NCI-H2029 (cell line): ENCODE measurements at regions not wholly inside any gene's neighbourhood (a gene's known extent, or its start where the extent isn't known, plus 50 kb on each side); places are given as distances from the start of the nearest gene placed in this dataset.

Source experiments
- DNase-seq: peaks from one replicate; lab custom pipeline; 2025; lab: John Stamatoyannopoulos, UW

- no peak for DNase-seq
Measured at GRCh38 chr14:95442016-95442632, 74.3 kb downstream of the SYNE3 start.

DNA sequence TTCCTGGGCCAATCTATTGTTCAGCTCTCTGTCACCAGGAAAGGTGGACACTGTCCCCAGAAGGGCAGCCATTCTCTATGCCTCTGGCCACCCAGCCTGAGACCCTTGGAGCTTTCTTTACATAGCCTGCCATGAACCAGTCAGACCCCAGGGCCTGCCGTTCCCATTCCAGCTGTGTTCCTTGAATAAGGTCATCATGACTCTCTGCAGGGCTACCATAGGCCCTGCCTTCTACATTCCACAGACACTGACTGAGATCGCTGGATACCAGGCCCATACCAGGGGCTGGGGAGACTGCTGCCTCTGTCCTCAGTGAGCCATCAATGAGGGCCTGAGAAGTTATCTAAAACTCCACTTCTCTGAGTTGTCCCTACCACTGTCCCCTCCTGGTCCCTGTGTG, 75.5 kb downstream of the SYNE3 start:
- no peak for DNase-seq

- DNase-seq = no peak
Measured at GRCh38 chr14:95440496-95440895, 76.0 kb downstream of the SYNE3 start.

DNA sequence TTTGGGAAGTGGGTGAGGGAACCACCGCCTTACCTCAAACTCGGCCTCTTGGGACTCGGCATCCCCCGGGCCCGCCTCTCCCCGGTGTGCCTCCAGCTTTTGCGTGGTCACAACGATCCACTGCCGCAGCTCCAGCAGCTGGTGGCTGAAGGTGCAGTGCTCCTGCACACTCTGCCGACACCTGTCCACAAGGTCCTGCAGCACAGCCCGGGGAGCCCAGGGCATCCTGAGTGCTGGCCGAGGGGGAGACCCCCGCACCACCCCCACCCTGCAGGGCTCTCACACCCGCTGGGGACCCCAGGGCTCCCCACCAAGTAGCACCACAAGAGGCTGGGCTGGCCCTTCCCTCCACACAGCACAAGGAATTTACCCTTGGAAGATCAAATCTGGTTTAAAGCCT, 76.6 kb downstream of the SYNE3 start:
- no peak for DNase-seq

GRCh38 chr14:95437715-95438114, 78.7 kb downstream of the SYNE3 start:
- no peak for DNase-seq

GRCh38 chr14:95436354-95436753, 80.1 kb downstream of the SYNE3 start:
- no peak for DNase-seq

GRCh38 chr14:95434121-95434520, 82.3 kb downstream of the SYNE3 start:
- no peak for DNase-seq

DNA sequence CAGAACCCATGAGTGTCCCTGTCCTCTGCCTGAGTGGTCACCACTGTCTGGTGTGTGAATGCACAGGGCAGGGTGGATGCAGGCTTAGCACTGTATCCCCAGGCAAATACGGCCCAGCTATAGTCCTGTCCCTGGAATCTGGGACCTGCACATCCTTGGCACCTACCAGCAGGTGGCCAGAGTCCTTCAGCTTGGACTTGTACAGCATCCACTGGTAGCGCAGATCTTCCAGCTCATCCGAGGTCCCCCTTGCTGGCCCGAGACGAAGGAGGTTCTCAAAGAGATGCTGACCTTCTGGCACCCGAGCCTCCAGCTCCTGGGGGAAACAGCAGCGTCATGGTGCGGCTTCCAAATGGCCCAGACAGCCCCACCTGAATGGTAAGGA, 83.4 kb downstream of the SYNE3 start:
- no peak for DNase-seq

DNA sequence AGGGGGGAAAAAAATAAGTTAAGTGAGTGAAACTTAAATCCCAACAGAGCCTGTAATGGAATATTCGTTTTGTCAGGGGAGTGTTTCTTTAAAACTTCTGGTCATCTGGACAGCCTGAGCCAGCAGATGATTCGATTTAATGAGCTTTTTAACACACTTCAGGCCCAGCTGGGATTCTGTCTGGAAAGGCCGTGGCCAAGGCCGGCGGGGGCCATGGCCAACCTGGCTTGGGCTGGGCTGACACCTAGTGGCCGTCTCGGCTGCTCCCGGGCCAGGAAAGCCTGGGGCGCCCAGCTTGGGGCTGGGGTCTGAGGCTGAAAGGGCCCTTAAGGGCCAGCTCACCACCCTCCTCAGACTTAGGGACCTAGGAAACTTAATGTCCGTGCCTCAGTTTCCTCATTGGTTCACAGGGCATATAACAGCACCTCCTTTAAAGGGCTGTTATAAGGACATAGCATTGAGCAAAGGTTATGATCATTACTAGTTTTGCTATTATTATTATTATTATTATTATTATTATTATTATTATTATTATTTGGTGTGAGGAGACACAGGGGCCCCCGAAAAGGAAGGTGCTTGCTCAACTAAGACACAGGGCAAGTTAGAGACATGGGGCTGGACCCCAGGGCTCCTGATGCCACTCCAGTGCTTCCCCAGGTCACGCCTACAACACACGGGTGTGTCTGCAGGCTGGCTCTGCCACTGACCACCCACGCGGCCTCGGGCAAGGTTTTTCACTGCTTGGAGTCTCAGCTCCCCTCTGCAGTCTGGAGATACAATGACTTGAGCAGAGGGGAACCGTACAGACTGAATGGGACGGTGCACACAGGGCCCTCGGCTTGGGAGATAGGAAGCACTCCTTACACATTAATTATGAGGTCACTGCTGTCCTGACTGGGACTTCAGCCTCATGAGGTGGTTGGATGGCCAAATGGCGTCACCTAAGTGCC, 84.0 kb downstream of the SYNE3 start:
- no peak for DNase-seq

DNA sequence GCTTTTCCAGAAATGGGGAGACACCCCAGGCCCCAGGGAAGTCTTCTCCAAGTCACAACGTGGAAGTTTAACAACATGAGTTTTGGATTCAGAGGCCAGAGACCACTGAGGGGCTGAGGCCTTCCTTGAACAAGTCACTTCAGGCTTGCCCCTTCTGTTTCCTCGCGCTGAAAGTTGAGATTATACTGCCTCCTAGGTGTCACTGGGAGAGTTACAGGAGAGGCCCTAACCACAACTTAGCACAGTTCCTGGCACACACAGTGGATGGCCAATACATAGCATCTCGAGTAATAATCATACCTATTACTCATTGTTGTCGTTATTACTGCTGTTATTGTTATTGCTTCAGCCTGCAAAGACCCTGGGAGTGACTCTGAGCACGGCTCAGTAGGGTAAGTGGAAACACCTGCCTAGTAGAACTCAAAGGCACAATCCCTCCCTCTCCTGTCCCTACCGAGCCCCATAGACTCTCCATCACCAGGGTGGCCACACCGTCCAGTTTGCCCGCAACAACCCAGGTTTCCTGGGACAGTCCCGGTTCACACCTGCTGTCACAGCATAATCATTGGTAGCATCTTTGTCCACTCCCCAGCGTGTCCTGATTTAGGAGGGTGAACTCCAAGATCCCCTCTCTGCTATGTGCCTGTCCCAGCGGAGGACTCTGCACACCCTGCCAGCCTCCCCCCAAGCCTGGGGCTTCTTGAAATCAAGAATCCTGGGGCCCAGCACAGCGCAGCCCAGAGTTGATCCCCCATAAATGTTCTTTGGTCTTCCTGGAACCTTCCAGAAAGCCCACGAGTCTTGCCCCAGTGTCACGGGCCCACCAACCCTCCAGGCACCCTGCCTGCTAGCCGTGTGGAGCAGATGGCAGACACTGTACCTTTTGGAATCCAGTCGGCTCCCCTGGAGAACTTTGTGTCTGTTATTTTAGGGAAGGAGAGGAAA, 85.0 kb downstream of the SYNE3 start:
- DNase-seq = no peak

DNA sequence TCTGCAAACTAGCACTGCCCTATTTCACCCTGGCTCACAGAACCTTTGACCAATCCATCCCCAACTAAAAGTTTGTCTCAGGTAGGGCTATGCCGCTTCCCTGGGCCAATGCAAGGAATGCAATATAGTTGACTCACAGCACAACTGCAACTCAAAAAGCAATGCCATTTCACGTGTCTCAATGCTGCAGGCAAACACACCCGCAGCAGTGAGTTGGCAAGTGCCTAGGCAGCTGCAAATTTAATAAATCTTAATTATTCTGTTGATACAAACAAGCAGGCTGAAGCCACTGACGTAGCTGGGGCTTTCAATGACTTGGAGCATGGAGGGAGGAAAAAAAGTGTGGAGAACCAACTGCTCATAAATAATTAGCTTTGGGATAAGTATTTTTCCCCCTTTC, 87.9 kb downstream of the SYNE3 start:
- DNase-seq = no peak

DNA sequence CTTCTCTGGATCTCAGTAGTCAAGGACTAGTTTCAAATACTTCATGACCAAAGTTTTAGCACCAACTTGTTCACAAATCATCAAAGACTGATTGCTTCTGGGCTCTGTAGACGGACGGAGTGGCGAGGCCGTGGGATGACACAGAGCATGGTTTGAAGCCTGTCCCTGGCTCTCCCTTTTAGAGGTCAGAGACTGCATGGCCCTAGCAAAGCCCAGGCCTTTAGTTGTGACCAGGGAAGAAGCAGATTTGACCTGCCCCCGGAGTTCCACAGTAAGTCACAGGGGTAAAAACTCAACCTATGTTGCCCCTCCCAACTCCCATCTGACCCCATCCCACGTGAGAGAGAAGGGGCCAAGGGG, 90.4 kb downstream of the SYNE3 start:
- no peak for DNase-seq

DNA sequence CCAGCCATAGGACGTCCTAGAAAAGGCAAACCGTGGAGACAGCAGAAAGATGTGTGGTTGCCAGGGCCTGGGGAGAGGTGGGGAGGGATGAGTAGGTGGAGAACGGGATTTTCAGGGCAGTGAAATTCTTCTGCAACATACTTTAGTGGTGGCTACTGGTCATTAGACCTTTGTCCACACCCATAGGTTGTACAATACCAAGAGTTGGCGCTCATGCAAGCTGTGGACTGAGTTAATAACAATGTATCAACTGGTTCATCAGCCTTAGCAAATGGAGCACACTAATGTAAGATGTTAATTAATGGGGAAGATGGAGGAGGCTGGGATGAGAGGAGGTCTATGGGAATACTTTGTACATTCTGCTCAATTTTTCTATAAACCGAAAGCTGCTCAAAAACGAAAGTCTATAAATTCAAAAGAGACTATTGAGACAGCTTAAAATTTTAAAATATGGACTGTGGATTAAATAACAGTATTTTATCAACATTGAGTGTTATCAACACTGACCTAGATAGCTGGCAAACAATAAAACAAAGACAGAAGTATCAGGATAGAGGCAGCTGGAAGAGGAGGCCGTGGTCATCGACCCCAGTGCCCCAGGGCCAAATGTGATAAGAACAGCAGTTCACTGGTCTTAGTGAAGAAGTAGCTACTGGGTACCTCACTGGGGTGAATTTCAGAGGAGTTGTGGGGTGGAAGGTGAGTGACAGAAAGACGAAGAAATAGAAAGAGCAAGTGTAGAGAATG, 90.9 kb downstream of the SYNE3 start:
- DNase-seq = no peak

- DNase-seq = no peak
Measured at GRCh38 chr14:95424529-95424928, 91.9 kb downstream of the SYNE3 start.

GRCh38 chr14:95421741-95422140, 94.7 kb downstream of the SYNE3 start:
- no peak for DNase-seq

DNA sequence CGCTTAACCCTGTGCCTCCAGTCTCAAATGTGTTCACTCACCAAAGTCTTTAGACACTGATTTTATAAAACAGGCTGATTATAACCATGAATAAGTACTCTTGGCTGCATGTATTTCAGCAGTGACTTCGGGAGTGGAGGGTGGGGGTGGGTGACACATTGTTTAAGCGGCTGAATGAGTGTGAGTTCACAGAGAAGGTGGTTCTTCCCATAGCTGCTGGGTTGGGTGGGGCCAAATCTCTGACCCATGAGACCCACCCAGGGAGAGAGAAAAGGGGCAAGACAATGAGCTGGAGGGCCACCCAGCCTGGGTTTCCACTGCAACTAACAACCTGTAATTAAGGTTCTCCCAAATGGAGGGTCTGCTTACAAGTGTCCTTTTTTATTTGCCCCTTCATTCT, 96.4 kb downstream of the SYNE3 start:
- DNase-seq = no peak

GRCh38 chr14:95419569-95419968, 96.9 kb downstream of the SYNE3 start:
- DNase-seq = no peak

GRCh38 chr14:95418858-95419257, 97.6 kb downstream of the SYNE3 start:
- no peak for DNase-seq

DNA sequence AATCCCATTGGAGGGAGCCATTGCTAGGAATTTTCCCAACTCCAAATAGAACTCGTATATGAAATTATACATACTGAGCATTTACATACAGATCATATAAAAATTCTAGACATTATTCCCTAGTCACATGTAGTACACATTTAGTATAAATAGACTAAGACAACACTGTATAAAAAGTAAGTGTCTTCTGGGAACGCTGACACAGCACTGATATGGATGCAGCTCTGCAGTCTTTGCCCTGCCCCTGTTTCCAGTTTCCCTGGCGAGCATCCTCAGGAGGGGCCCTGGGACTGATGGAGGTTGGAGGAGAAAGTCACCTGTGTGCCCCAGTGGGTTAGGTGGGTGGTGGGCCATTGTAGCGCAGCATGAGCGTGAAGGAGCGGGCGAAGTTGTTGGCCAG, 97.8 kb upstream of the CLMN start:
- DNase-seq = no peak

- DNase-seq = no peak
Measured at GRCh38 chr14:95415993-95416392, 96.3 kb upstream of the CLMN start.

GRCh38 chr14:95413289-95414215, 93.8 kb upstream of the CLMN start:
- no peak for DNase-seq
